Panc1 (cell line): ENCODE measurements at regions not wholly inside any gene's neighbourhood (a gene's known extent, or its start where the extent isn't known, plus 50 kb on each side); places are given as distances from the start of the nearest gene placed in this dataset.

ENCODE experiments used
- ATAC-seq: fragments of 200-7000 bp; cut with Tn5 transposase; 2 replicates; pipeline ENCODE4 v1.9.1; 2020; ENCODE audit warnings: mild to moderate bottlenecking, moderate library complexity
- BruUV-seq: library from RNA; stranded (reverse); fragments of 400-500 nt; replicated peaks from 2 replicates; lab custom pipeline; 2021; lab: Mats Ljungman, UMichigan
- CTCF ChIA-PET: fragments of 300-600 bp; sonication (Branson Sonifier 250); formaldehyde crosslinking; loops from one replicate; lab custom pipeline; 2022; ENCODE audit warnings: antibody characterized with exemption; lab: Charles Lee
- POLR2A ChIA-PET: fragments of 300-600 bp; sonication (Branson Sonifier 250); formaldehyde crosslinking; loops from one replicate; lab custom pipeline; 2022; ENCODE audit warnings: antibody characterized with exemption; lab: Charles Lee
- DNase-seq: peaks from one replicate; pipeline ENCODE4 v3.0.0-alpha.2; 2010; ENCODE audit warnings: low read depth, low spot score
- H3K27ac ChIP-seq: 2 replicates; pipeline ENCODE4 v1.5.1; 2011; ENCODE audit warnings: mild to moderate bottlenecking, low read length, inconsistent platforms
- H3K27me3 ChIP-seq: fragments of 200-500 bp; sonication (Bioruptor generic); 2 replicates; pipeline ENCODE4 v1.6.0; 2014; ENCODE audit warnings: low read length, inconsistent platforms; ENCODE audit not compliant: control insufficient read depth, insufficient read depth
- H3K36me3 ChIP-seq: fragments of 200-500 bp; sonication (Bioruptor generic); 2 replicates; pipeline ENCODE4 v1.5.1; 2014; ENCODE audit warnings: inconsistent platforms, mild to moderate bottlenecking, low read length, moderate library complexity; ENCODE audit not compliant: control insufficient read depth, insufficient read depth
- H3K4me1 ChIP-seq: 2 replicates; pipeline ENCODE4 v1.5.1; 2011; ENCODE audit warnings: inconsistent platforms, mild to moderate bottlenecking, low read length, moderate library complexity; ENCODE audit not compliant: control insufficient read depth, insufficient read depth
- H3K4me3 ChIP-seq, 2 experiments: 2 replicates each; pipeline ENCODE4 v1.5.1; 2011 to 2012; ENCODE audit warnings: low read depth in 2 of 2, low read length in 2 of 2, mild to moderate bottlenecking in 2 of 2, inconsistent platforms in 1 of 2, moderate library complexity in 1 of 2
- H3K9me3 ChIP-seq: fragments of 200-500 bp; sonication (Bioruptor generic); 2 replicates; pipeline ENCODE4 v1.5.1; 2014; ENCODE audit warnings: low read depth, mild to moderate bottlenecking, inconsistent platforms, low read length, moderate library complexity; ENCODE audit not compliant: control insufficient read depth, insufficient read depth
- CTCF ChIP-seq: fragments of 450-650 bp; IDR thresholded peaks from 2 replicates; pipeline ENCODE4 v1.5.1; 2017; ENCODE audit warnings: mild to moderate bottlenecking
- POLR2AphosphoS5 ChIP-seq: IDR thresholded peaks from 2 replicates; pipeline ENCODE4 v1.6.1; 2012; ENCODE audit warnings: mild to moderate bottlenecking, low read depth, low read length, moderate library complexity
- REST ChIP-seq, 2 experiments: IDR thresholded peaks; 2 replicates each; pipeline ENCODE4 v1.6.1; 2011 to 2012; ENCODE audit warnings: low read depth in 2 of 2, control low read depth in 1 of 2, low read length in 1 of 2, mild to moderate bottlenecking in 1 of 2, moderate library complexity in 1 of 2; ENCODE audit not compliant: insufficient read depth in 1 of 2
- SIN3A ChIP-seq: IDR thresholded peaks from 2 replicates; pipeline ENCODE4 v1.6.1; 2012; ENCODE audit warnings: low read depth, mild to moderate bottlenecking, low read length, moderate library complexity, borderline replicate concordance; ENCODE audit not compliant: insufficient read depth
- TCF7L2 ChIP-seq: IDR thresholded peaks from 2 replicates; pipeline ENCODE4 v1.6.1; 2011; ENCODE audit warnings: mild to moderate bottlenecking, low read depth, low read length, inconsistent platforms
- in situ Hi-C: cut with HindIII; loops from 2 replicates; pipeline ENCODE4 v1.10.0; 2016; ENCODE audit warnings: low sequenced_read_pairs, low pct_unique_long_range_greater_than_20kb
- intact Hi-C: fragments of 100-400 bp; cut with micrococcal nuclease; formaldehyde crosslinking; loops from one replicate; pipeline ENCODE4 v1.10.0; 2022; ENCODE audit not compliant: unreplicated experiment

GRCh38 chr7:98475352-98475751 is 74.5 kb upstream of the BAIAP2L1 start:
- Histone ChIP-seq H3K36me3 (no peaks in the 10 kb centered on the region), H3K27ac (no peak overlapping the region), H3K4me3 (no peak overlapping the region), H3K9me3 (no peaks in the 10 kb centered on the region), H3K4me1 (0 out of 2 replicates have a peak, but pooled peaks cover 2% of the 10 kb centered on the region), H3K27me3 (no peaks in the 10 kb centered on the region)
- no TSS peak for BruUV-seq
- ChIA-PET POLR2A (no interaction called here), CTCF (no interaction called here)
- TF ChIP-seq SIN3A = no peak
- no peak for TF ChIP-seq CTCF
- no peak for TF ChIP-seq TCF7L2
- no peak for TF ChIP-seq POLR2AphosphoS5
- TF ChIP-seq REST (IDR thresholded peaks at IDR 0.05; ENCODE audit: insufficient read depth in 1 of 2, low read depth in 2 of 2, low read length in 1 of 2) = no peak
- intact Hi-C loops = no loop called here
- DNase-seq (no peak), ATAC-seq (no peak)
- in situ Hi-C loops = no loop called here

- in situ Hi-C loops (no loop called here), intact Hi-C loops (no loop called here)
- no peak for DNase-seq
- no peaks in the 10 kb centered on the region for H3K36me3 ChIP-seq
- no peaks in the 10 kb centered on the region for H3K27me3 ChIP-seq
- TF ChIP-seq SIN3A = no peak
- no peak for TF ChIP-seq REST (IDR thresholded peaks at IDR 0.05; ENCODE audit: insufficient read depth in 1 of 2, low read depth in 2 of 2, low read length in 1 of 2)
- no peak for TF ChIP-seq POLR2AphosphoS5
- no peak for TF ChIP-seq CTCF
- TF ChIP-seq TCF7L2 = no peak
- CTCF ChIA-PET = no interaction called here
- BruUV-seq = no TSS peak
- POLR2A ChIA-PET = no interaction called here
- no peak for ATAC-seq
- no peaks in the 10 kb centered on the region for H3K9me3 ChIP-seq
- no peak overlapping the region for H3K27ac ChIP-seq
- H3K4me1 ChIP-seq = 0 out of 2 replicates have a peak, but pooled peaks cover 2% of the 10 kb centered on the region
- no peak overlapping the region for H3K4me3 ChIP-seq
Observed at GRCh38 chr7:98474558-98474957, 73.7 kb upstream of the BAIAP2L1 start.
